ENCODE measurements at regions not wholly inside any gene's neighbourhood (a gene's known extent, or its start where the extent isn't known, plus 50 kb on each side); places are given as distances from the start of the nearest gene placed in this dataset.

GRCh38 chr12:84174115-84174514, 738.5 kb downstream of the SLC6A15 start:
- Histone ChIP-seq H3K4me3 (no peak overlapping the region), H3K27ac (no peak overlapping the region), H3K36me3 (replicated peaks in 1 of 2; ENCODE audit: insufficient read depth in 1 of 2, low read depth in 2 of 2) (no peaks in the 10 kb centered on the region), H3K4me1 (no peaks in the 10 kb centered on the region), H3K9me3 (no peaks in the 10 kb centered on the region), H3K27me3 (no peaks in the 10 kb centered on the region)
- DNase-seq (no peak), ATAC-seq (no peak)
- no peak for TF ChIP-seq POLR2A (IDR thresholded peaks at IDR 0.05)
- no peak for TF ChIP-seq CTCF (IDR thresholded peaks at IDR 0.05)
- intact Hi-C loops (cut with DNase I) = no loop called here
- 81 to 83% methylated on average over 4 to 5 of the region's 5 CpGs for WGBS, 2 donors

- intact Hi-C loops (cut with DNase I) = no loop called here
- no peak for DNase-seq
- Histone ChIP-seq H3K4me1 (no peaks in the 10 kb centered on the region), H3K9me3 (no peaks in the 10 kb centered on the region), H3K27ac (no peak overlapping the region), H3K36me3 (replicated peaks in 1 of 2; ENCODE audit: insufficient read depth in 1 of 2, low read depth in 2 of 2) (no peaks in the 10 kb centered on the region), H3K4me3 (no peak overlapping the region), H3K27me3 (no peaks in the 10 kb centered on the region)
- 55 to 73% methylated on average over 4 of the region's 4 CpGs for WGBS, 2 donors
- ATAC-seq = no peak
- TF ChIP-seq POLR2A (IDR thresholded peaks at IDR 0.05) = no peak
- no peak for TF ChIP-seq CTCF (IDR thresholded peaks at IDR 0.05)
These were observed 739.7 kb downstream of the SLC6A15 start for GRCh38 chr12:84172823-84173424.

GRCh38 chr12:84166812-84167211, 745.8 kb downstream of the SLC6A15 start:
- Histone ChIP-seq H3K4me1 (no peaks in the 10 kb centered on the region), H3K36me3 (replicated peaks in 1 of 2; ENCODE audit: insufficient read depth in 1 of 2, low read depth in 2 of 2) (no peaks in the 10 kb centered on the region), H3K27me3 (no peaks in the 10 kb centered on the region), H3K9me3 (no peaks in the 10 kb centered on the region), H3K27ac (no peak overlapping the region), H3K4me3 (no peak overlapping the region)
- DNase-seq (no peak), ATAC-seq (no peak)
- TF ChIP-seq POLR2A (IDR thresholded peaks at IDR 0.05) = no peak
- TF ChIP-seq CTCF (IDR thresholded peaks at IDR 0.05) = no peak
- intact Hi-C loops (cut with DNase I) = no loop called here
- WGBS, 2 donors = 12 to 16% methylated on average over 1 of the region's 1 CpG

GRCh38 chr12:84165998-84166571, 746.5 kb downstream of the SLC6A15 start:
- WGBS, 2 donors = 29 to 33% methylated on average over 2 of the region's 2 CpGs
- no peak for TF ChIP-seq CTCF (IDR thresholded peaks at IDR 0.05)
- no peak for TF ChIP-seq POLR2A (IDR thresholded peaks at IDR 0.05)
- no peak for ATAC-seq
- no peaks in the 10 kb centered on the region for H3K9me3 ChIP-seq
- intact Hi-C loops (cut with DNase I) = no loop called here
- H3K36me3 ChIP-seq (replicated peaks in 1 of 2; ENCODE audit: insufficient read depth in 1 of 2, low read depth in 2 of 2) = no peaks in the 10 kb centered on the region
- H3K4me3 ChIP-seq = no peak overlapping the region
- no peaks in the 10 kb centered on the region for H3K27me3 ChIP-seq
- H3K4me1 ChIP-seq = no peaks in the 10 kb centered on the region
- no peak for DNase-seq
- no peak overlapping the region for H3K27ac ChIP-seq

GRCh38 chr12:84161296-84161695, 751.3 kb downstream of the SLC6A15 start:
- WGBS, 2 donors = 78 to 90% methylated on average over 2 of the region's 2 CpGs
- Histone ChIP-seq H3K4me3 (no peak overlapping the region), H3K9me3 (no peaks in the 10 kb centered on the region), H3K27me3 (no peaks in the 10 kb centered on the region), H3K27ac (no peak overlapping the region), H3K36me3 (replicated peaks in 1 of 2; ENCODE audit: insufficient read depth in 1 of 2, low read depth in 2 of 2) (no peaks in the 10 kb centered on the region), H3K4me1 (no peaks in the 10 kb centered on the region)
- TF ChIP-seq CTCF (IDR thresholded peaks at IDR 0.05) = no peak
- no peak for TF ChIP-seq POLR2A (IDR thresholded peaks at IDR 0.05)
- no peak for ATAC-seq
- no peak for DNase-seq
- intact Hi-C loops (cut with DNase I) = no loop called here
